Stimulated activated CD8-positive, alpha-beta memory T cell treated with anti-CD3 and anti-CD28 coated beads, Interleukin-4, amount 100 ng/mL, for 48 hours (primary cell): ENCODE measurements at regions not wholly inside any gene's neighbourhood (a gene's known extent, or its start where the extent isn't known, plus 50 kb on each side); places are given as distances from the start of the nearest gene placed in this dataset.

Experiments used
- DNase-seq: peaks from one replicate; pipeline ENCODE4 v3.0.0-alpha.2; 2020

DNA sequence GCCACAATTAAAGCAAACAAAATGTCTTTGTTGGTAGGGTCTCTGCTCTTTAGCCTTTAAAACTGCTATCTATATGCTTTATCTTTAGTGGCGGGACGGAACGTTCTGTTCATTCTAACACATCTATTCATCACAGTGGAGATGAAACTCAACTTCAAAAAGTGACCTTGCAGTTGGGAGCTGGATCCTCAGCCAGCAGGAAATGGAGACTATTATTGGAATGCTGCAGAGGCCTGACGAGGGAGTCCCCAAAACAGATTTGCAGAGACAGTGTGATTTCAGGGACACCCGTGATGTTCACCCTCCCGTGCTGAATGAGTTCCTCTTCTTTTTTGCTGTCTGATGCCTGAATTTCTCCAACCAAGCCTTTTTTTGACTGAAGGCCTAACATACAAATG lies 306.0 kb upstream of the SHH start:
- DNase-seq: no peak

- DNase-seq: no peak
Observed at GRCh38 chr7:156117542-156118247, 305.4 kb upstream of the SHH start.

GRCh38 chr7:156116514-156117215 lies 304.4 kb upstream of the SHH start:
- no peak for DNase-seq

GRCh38 chr7:156115582-156115981 lies 303.3 kb upstream of the SHH start:
- no peak for DNase-seq

GRCh38 chr7:156113731-156114130 lies 301.5 kb upstream of the SHH start:
- no peak for DNase-seq

- no peak for DNase-seq
Observed at GRCh38 chr7:156109988-156110387, 297.7 kb upstream of the SHH start.

DNA sequence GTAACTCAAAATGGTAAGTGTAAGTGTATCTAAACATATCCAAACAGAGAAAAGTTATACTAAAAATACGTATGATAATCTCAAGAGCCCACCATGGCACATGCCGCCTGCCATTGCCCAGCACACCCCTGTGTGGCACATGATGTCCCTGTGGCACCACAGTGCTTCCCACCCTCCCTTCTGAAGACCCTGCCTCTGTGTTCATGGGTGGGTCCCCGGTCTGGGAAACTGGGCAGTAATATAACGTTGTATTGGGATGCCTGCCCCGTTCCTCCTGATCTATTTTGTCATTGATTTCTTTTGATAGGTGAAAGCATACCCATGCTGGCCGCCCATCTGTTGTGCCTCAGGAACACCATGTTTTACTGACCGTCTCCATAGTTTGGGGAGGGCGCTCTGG lies 296.8 kb upstream of the SHH start:
- no peak for DNase-seq

- no peak for DNase-seq
Observed at GRCh38 chr7:156107957-156108356, 295.7 kb upstream of the SHH start.

- DNase-seq: no peak
Observed at GRCh38 chr7:156106107-156106426, 293.8 kb upstream of the SHH start.

GRCh38 chr7:156105337-156106106 lies 293.3 kb upstream of the SHH start:
- DNase-seq: no peak

DNA sequence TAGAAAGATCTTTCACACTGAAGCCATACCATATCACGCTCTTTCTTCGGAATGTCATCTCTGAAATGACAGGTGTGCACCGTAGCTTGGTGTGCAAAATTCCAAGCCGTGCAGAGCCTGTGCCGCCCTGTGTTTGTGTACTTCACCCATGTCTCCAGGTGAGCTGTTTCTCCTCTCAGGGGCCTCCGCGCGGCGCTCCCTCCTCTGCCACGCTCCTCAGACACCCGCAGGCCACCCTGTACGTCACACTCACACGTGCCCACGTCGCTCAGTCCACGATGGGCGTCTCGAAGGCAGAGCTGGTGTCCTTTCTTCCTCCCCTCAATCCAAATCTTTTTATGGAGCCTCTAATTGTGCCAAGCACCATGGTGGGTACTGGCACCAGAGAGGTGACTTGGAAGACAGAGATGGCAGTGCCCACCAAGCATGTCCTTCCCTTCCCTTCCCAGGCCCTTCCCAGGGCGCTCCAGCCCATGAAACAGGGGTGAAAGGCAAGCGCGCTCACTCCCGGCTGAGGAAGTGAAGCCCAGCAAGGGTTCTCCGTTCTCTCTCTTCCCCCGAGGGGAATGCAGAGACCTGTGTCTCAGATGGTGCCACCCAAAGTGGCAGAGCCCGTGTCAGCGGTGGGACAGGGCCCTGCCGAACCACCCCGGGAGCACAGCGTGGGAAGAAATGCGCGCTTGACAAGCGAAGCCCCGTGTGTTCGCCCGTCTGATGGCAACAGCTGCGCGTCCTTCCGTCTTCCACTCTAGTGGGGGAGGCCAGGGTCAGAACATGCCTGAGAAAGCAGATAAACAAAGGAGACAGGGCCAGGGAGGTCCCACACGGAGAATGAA lies 292.5 kb upstream of the SHH start:
- DNase-seq: no peak

DNA sequence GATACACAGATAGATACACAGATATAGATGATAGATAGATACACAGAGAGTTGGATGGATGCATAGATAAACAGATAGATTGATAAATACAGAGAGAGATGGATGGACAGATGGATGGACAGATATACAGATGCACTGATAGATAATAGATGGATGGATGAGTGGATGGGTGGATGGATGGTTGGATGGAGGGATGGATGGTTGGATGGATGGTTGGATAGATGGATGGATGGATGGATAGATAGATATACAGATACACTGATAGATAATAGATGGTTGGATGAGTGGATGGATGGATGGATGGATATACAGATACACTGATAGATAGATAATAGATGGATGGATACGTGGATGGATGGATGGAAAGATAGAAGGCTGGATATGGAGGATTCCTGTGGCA lies 290.0 kb upstream of the SHH start:
- DNase-seq: no peak

GRCh38 chr7:156101355-156101754 lies 289.1 kb upstream of the SHH start:
- DNase-seq: no peak

DNA sequence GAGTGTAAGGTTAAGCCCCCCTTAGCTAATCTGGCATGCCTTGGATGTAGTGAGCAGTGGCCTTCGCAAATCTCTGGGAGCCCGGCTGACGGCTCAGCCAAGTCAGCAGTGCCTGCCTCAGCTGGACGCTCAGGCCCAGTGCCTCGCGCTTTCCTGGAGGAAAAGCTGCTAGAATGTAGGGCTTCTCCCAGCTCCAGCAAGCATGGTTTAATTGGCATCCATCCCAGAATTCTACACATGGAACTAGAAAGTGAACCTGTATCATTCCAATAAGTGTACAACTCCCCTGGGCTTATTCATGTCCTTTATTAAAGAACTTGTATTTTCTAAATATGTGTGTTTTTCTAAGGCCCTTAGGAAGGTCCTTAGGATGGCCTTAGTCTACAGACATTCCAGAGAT lies 287.8 kb upstream of the SHH start:
- no peak for DNase-seq

GRCh38 chr7:156099085-156099484 lies 286.8 kb upstream of the SHH start:
- DNase-seq: no peak

GRCh38 chr7:156096771-156097538 lies 284.7 kb upstream of the SHH start:
- no peak for DNase-seq

DNA sequence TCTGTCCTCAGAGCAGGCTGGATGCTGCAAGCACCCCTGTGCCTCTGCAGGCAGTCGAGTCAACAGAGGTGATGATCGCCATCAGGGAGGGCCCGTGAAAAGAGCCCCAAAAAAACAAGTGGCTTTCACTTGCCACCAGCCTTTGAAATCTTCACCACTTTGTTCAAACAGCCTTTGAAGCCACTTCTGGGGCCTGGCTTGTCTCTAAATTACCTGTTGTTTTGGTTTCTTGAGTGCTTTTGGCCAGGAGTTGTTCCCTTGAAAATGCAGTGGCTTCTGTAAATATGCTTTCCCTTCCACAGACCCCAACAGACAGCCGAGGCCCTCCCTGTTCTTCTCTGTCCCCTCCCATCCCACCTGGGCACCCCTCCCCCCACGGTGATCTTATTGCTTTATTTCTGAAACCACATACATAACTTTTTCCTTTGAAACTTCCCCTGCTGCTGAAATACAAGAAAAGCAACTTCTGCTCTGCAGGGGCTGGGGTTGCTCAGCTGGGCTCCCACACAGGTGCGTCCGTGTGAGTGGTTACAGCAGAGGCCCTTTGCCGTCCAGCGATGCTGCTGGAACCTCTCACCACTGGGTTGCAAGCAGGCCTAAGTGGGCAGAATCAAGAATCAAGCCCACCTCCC lies 283.8 kb upstream of the SHH start:
- DNase-seq: peak; percentile 47

- DNase-seq: no peak
Observed at GRCh38 chr7:156094350-156095146, 282.3 kb upstream of the SHH start.

GRCh38 chr7:156092307-156092706 lies 280.0 kb upstream of the SHH start:
- DNase-seq: no peak

DNA sequence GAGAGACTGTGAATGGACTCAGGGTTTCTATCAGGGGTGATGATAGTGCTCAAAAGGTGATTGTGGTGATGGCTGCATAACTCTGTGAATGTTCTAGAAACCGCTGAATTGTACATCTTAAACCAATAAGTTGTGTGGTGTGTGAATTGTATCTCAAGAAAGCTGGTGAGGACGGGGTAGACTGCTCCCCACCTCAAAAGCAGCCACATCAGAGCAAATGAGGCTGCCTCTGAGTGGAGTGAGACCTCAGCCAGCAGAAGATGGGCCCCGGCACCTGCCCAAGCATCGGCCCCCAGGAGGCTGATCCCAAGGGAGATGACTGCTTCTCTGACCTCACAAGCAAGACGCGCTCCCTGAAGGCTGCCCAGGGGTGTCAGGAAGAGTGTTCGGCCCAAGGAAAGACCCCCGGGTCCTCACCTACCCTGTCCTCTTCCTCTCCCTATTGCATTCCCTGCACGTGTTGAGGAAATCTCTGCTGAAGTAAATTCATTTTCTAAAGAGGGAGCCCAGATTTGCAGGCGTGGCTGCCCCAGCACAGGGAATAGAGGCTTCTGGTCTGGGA lies 279.3 kb upstream of the SHH start:
- no peak for DNase-seq

DNA sequence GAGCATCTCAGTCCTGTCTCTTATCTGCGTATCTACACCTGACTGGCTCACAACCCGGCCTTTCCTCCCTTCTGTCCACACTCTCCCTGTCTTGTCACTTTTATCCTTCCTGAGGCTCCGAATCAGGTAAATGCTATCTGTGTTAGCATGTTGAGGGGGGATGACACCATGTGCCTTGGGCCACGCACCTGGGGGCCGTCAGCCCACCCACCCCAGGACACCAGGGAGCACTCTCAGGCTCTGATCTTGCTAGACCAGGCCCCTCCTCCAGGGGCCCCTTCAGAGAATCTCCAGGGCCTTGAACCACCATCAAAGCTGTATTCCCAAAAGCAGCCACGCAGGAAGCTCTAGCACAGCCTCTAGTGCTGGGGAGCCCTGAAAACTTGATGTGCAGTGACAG lies 278.7 kb upstream of the SHH start:
- DNase-seq: no peak
